Limb (tissue), 2 donors: ENCODE measurements at regions not wholly inside any gene's neighbourhood (a gene's known extent, or its start where the extent isn't known, plus 50 kb on each side); places are given as distances from the start of the nearest gene placed in this dataset.
A peak's percentile ranks its signal among the peaks of the same experiment; 100 is the strongest.

Source experiments
- DNase-seq, 2 donors: peaks; one replicate each; pipeline ENCODE4 v3.0.0-alpha.2; 2016; ENCODE audit errors: extremely low spot score in 2 of 2

- no peak for DNase-seq
Observed at GRCh38 chr3:181660337-181660736, 51.4 kb upstream of the SOX2 start.

GRCh38 chr3:181637456-181637855 is 74.3 kb upstream of the SOX2 start:
- no peak for DNase-seq

- DNase-seq = no peak
Observed at GRCh38 chr3:181637056-181637455, 74.7 kb upstream of the SOX2 start.

GRCh38 chr3:181635141-181635540 is 76.6 kb upstream of the SOX2 start:
- DNase-seq = no peak

GRCh38 chr3:181633556-181633955 is 78.2 kb upstream of the SOX2 start:
- no peak for DNase-seq

GRCh38 chr3:181631901-181632300 is 79.8 kb upstream of the SOX2 start:
- DNase-seq = no peak

- DNase-seq = no peak
Observed at GRCh38 chr3:181630853-181631252, 80.9 kb upstream of the SOX2 start.

- no peak for DNase-seq
Observed at GRCh38 chr3:181629711-181630110, 82.0 kb upstream of the SOX2 start.

GRCh38 chr3:181629029-181629428 is 82.7 kb upstream of the SOX2 start:
- peak in 1 of 2 donors; percentile 35 for DNase-seq

- no peak for DNase-seq
Observed at GRCh38 chr3:181628384-181628783, 83.3 kb upstream of the SOX2 start.

GRCh38 chr3:181626036-181626435 is 85.7 kb upstream of the SOX2 start:
- no peak for DNase-seq

- no peak for DNase-seq
Observed at GRCh38 chr3:181623924-181624694, 87.6 kb upstream of the SOX2 start.

GRCh38 chr3:181622365-181622764 is 89.4 kb upstream of the SOX2 start:
- no peak for DNase-seq

GRCh38 chr3:181619897-181620296 is 91.8 kb upstream of the SOX2 start:
- DNase-seq = no peak

- no peak for DNase-seq
Observed at GRCh38 chr3:181618260-181618659, 93.5 kb upstream of the SOX2 start.

- no peak for DNase-seq
Observed at GRCh38 chr3:181616088-181617070, 95.3 kb upstream of the SOX2 start.

GRCh38 chr3:181615666-181616065 is 96.1 kb upstream of the SOX2 start:
- no peak for DNase-seq

GRCh38 chr3:181614878-181615277 is 96.8 kb upstream of the SOX2 start:
- DNase-seq = no peak

- DNase-seq = no peak
Observed at GRCh38 chr3:181613813-181614212, 97.9 kb upstream of the SOX2 start.

- no peak for DNase-seq
Observed at GRCh38 chr3:181613191-181613590, 98.5 kb upstream of the SOX2 start.

GRCh38 chr3:181610973-181611265 is 100.8 kb upstream of the SOX2 start:
- no peak for DNase-seq

GRCh38 chr3:181610083-181610972 is 101.4 kb upstream of the SOX2 start:
- DNase-seq = no peak
